PC-3 (cell line): ENCODE measurements at regions not wholly inside any gene's neighbourhood (a gene's known extent, or its start where the extent isn't known, plus 50 kb on each side); places are given as distances from the start of the nearest gene placed in this dataset.

Source experiments
- ATAC-seq: fragments of 200-7000 bp; cut with Tn5 transposase; 2 replicates; pipeline ENCODE4 v1.9.1; 2020; ENCODE audit warnings: mild to moderate bottlenecking, moderate library complexity
- BruUV-seq: library from RNA; stranded (reverse); fragments of 400-500 nt; replicated peaks from 2 replicates; lab custom pipeline; 2021; lab: Mats Ljungman, UMichigan
- CTCF ChIA-PET: fragments of 300-600 bp; sonication (Branson Sonifier 250); formaldehyde crosslinking; loops from one replicate; lab custom pipeline; 2022; ENCODE audit warnings: antibody characterized with exemption; lab: Charles Lee
- POLR2A ChIA-PET: fragments of 300-600 bp; sonication (Branson Sonifier 250); formaldehyde crosslinking; loops from one replicate; lab custom pipeline; 2022; ENCODE audit warnings: antibody characterized with exemption; ENCODE audit not compliant: unreplicated experiment; lab: Charles Lee
- DNase-seq: peaks from one replicate; pipeline ENCODE4 v3.0.0-alpha.2; 2015
- H2AFZ ChIP-seq: fragments of 300-600 bp; sonication (generic); 2 replicates; pipeline ENCODE4 v1.6.0; 2016; ENCODE audit warnings: antibody characterized with exemption, low read length
- H3F3A ChIP-seq: fragments of 300-600 bp; sonication (generic); one replicate; pipeline ENCODE4 v1.6.0; 2017; ENCODE audit warnings: antibody characterized with exemption, low read length, control low read depth, mild to moderate bottlenecking; ENCODE audit not compliant: unreplicated experiment
- H3K27ac ChIP-seq: fragments of 300-600 bp; sonication (generic); 2 replicates; pipeline ENCODE4 v1.5.1; 2016; ENCODE audit warnings: mild to moderate bottlenecking, low read length
- H3K27me3 ChIP-seq: fragments of 300-600 bp; sonication (generic); 2 replicates; pipeline ENCODE4 v1.6.1; 2016; ENCODE audit warnings: low read length, mixed read lengths
- H3K36me3 ChIP-seq: fragments of 300-600 bp; sonication (generic); 2 replicates; pipeline ENCODE4 v1.6.1; 2016; ENCODE audit warnings: low read depth, mixed run types, low read length, mixed read lengths
- H3K4me1 ChIP-seq: fragments of 300-600 bp; sonication (generic); 2 replicates; pipeline ENCODE4 v1.5.1; 2016; ENCODE audit warnings: low read length; ENCODE audit not compliant: insufficient read depth
- H3K4me2 ChIP-seq: fragments of 300-600 bp; sonication (generic); 2 replicates; pipeline ENCODE4 v1.6.0; 2016; ENCODE audit warnings: low read length
- H3K4me3 ChIP-seq: fragments of 300-600 bp; sonication (generic); 2 replicates; pipeline ENCODE4 v1.5.1; 2016; ENCODE audit warnings: mild to moderate bottlenecking, low read length, mixed read lengths
- H3K79me2 ChIP-seq: fragments of 300-600 bp; sonication (generic); 2 replicates; pipeline ENCODE4 v1.6.1; 2017; ENCODE audit warnings: low read length, mixed read lengths
- H3K9ac ChIP-seq: fragments of 300-600 bp; sonication (generic); 2 replicates; pipeline ENCODE4 v1.6.0; 2016; ENCODE audit warnings: mild to moderate bottlenecking, low read length
- H3K9me2 ChIP-seq: fragments of 300-600 bp; sonication (generic); replicated peaks from 2 replicates; pipeline ENCODE4 v1.6.1; 2016; ENCODE audit warnings: mixed run types, low read length, mixed read lengths
- H3K9me3 ChIP-seq: fragments of 300-600 bp; sonication (generic); 2 replicates; pipeline ENCODE4 v1.6.1; 2016; ENCODE audit warnings: low read length, mixed read lengths
- H4K20me1 ChIP-seq: fragments of 300-600 bp; sonication (generic); 2 replicates; pipeline ENCODE4 v1.6.1; 2016; ENCODE audit warnings: low read length, mixed read lengths
- CTCF ChIP-seq: fragments of 300-600 bp; sonication (generic); conservative IDR thresholded peaks from 2 replicates; pipeline ENCODE4 v1.5.1; 2017; ENCODE audit warnings: antibody characterized with exemption, low read depth, mild to moderate bottlenecking, low read length
- EZH2 ChIP-seq: fragments of 300-600 bp; sonication (generic); IDR thresholded peaks from one replicate; pipeline ENCODE4 v1.6.1; 2017; ENCODE audit warnings: antibody characterized with exemption, mild to moderate bottlenecking, low read length; ENCODE audit not compliant: unreplicated experiment
- EZH2phosphoT487 ChIP-seq: fragments of 300-600 bp; sonication (generic); IDR thresholded peaks from 2 replicates; pipeline ENCODE4 v1.6.1; 2018; ENCODE audit warnings: mild to moderate bottlenecking, antibody characterized with exemption, low read length, borderline replicate concordance
- intact Hi-C: fragments of 100-400 bp; cut with micrococcal nuclease; formaldehyde crosslinking; loops from 2 replicates; pipeline ENCODE4 v1.9.0; 2023

- Histone ChIP-seq H3F3A (no peaks in the 10 kb centered on the region), H3K27ac (no peak overlapping the region), H3K79me2 (no peaks in the 10 kb centered on the region), H3K9me3 (no peaks in the 10 kb centered on the region), H3K4me1 (no peaks in the 10 kb centered on the region), H4K20me1 (no peaks in the 10 kb centered on the region), H3K36me3 (no peaks in the 10 kb centered on the region), H3K9ac (no peak overlapping the region), H3K4me3 (no peak overlapping the region), H3K9me2 (no peaks in the 10 kb centered on the region), H3K4me2 (no peak overlapping the region), H2AFZ (no peak overlapping the region), H3K27me3 (0 out of 2 replicates have a peak, but pooled peaks cover 4% of the 10 kb centered on the region)
- BruUV-seq, result no TSS peak
- TF ChIP-seq CTCF (no peak), EZH2phosphoT487 (no peak)
- DNase-seq (no peak), ATAC-seq (no peak)
- POLR2A ChIA-PET, result no interaction called here
- CTCF ChIA-PET, result no interaction called here
- intact Hi-C loops, result no loop called here
These were observed 516.0 kb upstream of the POU3F3 start for GRCh38 chr2:104337869-104338268.

- no peaks in the 10 kb centered on the region for H3F3A ChIP-seq
- H2AFZ ChIP-seq, result no peak overlapping the region
- 0 out of 2 replicates have a peak, but pooled peaks cover 4% of the 10 kb centered on the region for H3K27me3 ChIP-seq
- no peaks in the 10 kb centered on the region for H3K4me1 ChIP-seq
- ATAC-seq (no peak), DNase-seq (no peak)
- POLR2A ChIA-PET, result no interaction called here
- H3K36me3 ChIP-seq, result no peaks in the 10 kb centered on the region
- H3K27ac ChIP-seq, result no peak overlapping the region
- no peaks in the 10 kb centered on the region for H3K9me2 ChIP-seq
- no TSS peak for BruUV-seq
- no peak overlapping the region for H3K4me2 ChIP-seq
- CTCF ChIA-PET, result no interaction called here
- intact Hi-C loops, result no loop called here
- TF ChIP-seq EZH2, result no peak
- TF ChIP-seq CTCF, result no peak
- no peak for TF ChIP-seq EZH2phosphoT487
- H3K9me3 ChIP-seq, result no peaks in the 10 kb centered on the region
- no peak overlapping the region for H3K9ac ChIP-seq
- no peak overlapping the region for H3K4me3 ChIP-seq
- no peaks in the 10 kb centered on the region for H3K79me2 ChIP-seq
- H4K20me1 ChIP-seq, result no peaks in the 10 kb centered on the region
These were observed 513.8 kb upstream of the POU3F3 start for GRCh38 chr2:104340162-104340561.

GRCh38 chr2:104340879-104341828, 512.8 kb upstream of the POU3F3 start:
- no peaks in the 10 kb centered on the region for H3F3A ChIP-seq
- H3K27me3 ChIP-seq, result 0 out of 2 replicates have a peak, but pooled peaks cover 4% of the 10 kb centered on the region
- H3K9me2 ChIP-seq, result no peaks in the 10 kb centered on the region
- no peak overlapping the region for H3K27ac ChIP-seq
- H3K9ac ChIP-seq, result no peak overlapping the region
- no peak overlapping the region for H2AFZ ChIP-seq
- ATAC-seq (no peak), DNase-seq (no peak)
- no peak for TF ChIP-seq EZH2
- TF ChIP-seq CTCF, result no peak
- no peak for TF ChIP-seq EZH2phosphoT487
- no peaks in the 10 kb centered on the region for H3K9me3 ChIP-seq
- H3K79me2 ChIP-seq, result no peaks in the 10 kb centered on the region
- no peak overlapping the region for H3K4me2 ChIP-seq
- H4K20me1 ChIP-seq, result no peaks in the 10 kb centered on the region
- no peak overlapping the region for H3K4me3 ChIP-seq
- CTCF ChIA-PET, result no interaction called here
- no peaks in the 10 kb centered on the region for H3K36me3 ChIP-seq
- intact Hi-C loops, result no loop called here
- POLR2A ChIA-PET, result no interaction called here
- BruUV-seq, result no TSS peak
- H3K4me1 ChIP-seq, result no peaks in the 10 kb centered on the region
